ENCODE measurements at regions not wholly inside any gene's neighbourhood (a gene's known extent, or its start where the extent isn't known, plus 50 kb on each side); places are given as distances from the start of the nearest gene placed in this dataset.

DNA sequence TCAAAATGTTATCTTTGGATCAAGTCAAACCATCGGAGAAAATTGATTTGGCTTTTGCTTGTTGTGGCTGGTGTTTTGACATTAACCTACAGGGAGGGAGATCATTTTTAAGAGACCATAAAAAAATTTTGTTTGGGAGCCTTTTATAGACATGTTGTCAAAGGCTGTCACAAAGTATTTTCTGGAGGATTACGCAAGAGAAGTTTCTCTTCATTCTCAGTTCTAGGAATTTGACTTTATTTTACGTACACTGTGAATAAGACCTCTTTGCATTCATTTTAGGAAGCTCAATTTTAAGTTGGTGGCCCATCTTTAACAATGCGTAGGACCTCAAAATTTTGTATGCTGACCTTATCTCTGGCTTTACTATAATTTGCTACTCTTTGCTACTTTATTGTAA lies 50.2 kb upstream of the SLC44A1 start:
- Histone ChIP-seq H3K4me3 (ENCODE audit: low read depth in 2 of 2, low read length in 2 of 2) (no peak overlapping the region), H3K4me1 (ENCODE audit: control insufficient read depth, insufficient read depth, low read length) (no peaks in the 10 kb centered on the region), H3K27ac (ENCODE audit: low read length) (no peak overlapping the region), H3K36me3 (ENCODE audit: control insufficient read depth, insufficient read depth, low read length) (no peaks in the 10 kb centered on the region), H3K9me3 (ENCODE audit: control insufficient read depth, insufficient read depth, low read depth, low read length) (no peaks in the 10 kb centered on the region), H3K27me3 (ENCODE audit: control insufficient read depth, insufficient read depth, low read length) (no peaks in the 10 kb centered on the region)
- POLR2A ChIA-PET: no interaction called here
- intact Hi-C loops (cut with micrococcal nuclease; ENCODE audit: unreplicated experiment) (no loop called here), in situ Hi-C loops (cut with HindIII; ENCODE audit: low pct_unique_long_range_greater_than_20kb, low sequenced_read_pairs) (no loop called here)
- ATAC-seq (no peak), DNase-seq (ENCODE audit: low read depth, low spot score) (no peak)
- CTCF ChIA-PET: no interaction called here
- no TSS peak for BruUV-seq (replicated peaks)
- TF ChIP-seq REST (IDR thresholded peaks at IDR 0.05; ENCODE audit: insufficient read depth in 1 of 2, low read depth in 2 of 2, low read length in 1 of 2) (no peak), SIN3A (IDR thresholded peaks at IDR 0.05; ENCODE audit: borderline replicate concordance, insufficient read depth, low read depth, low read length) (no peak), TCF7L2 (IDR thresholded peaks at IDR 0.05; ENCODE audit: low read depth, low read length) (no peak), POLR2AphosphoS5 (IDR thresholded peaks at IDR 0.05; ENCODE audit: low read depth, low read length) (no peak)
- TF ChIP-seq, protein P1, sequence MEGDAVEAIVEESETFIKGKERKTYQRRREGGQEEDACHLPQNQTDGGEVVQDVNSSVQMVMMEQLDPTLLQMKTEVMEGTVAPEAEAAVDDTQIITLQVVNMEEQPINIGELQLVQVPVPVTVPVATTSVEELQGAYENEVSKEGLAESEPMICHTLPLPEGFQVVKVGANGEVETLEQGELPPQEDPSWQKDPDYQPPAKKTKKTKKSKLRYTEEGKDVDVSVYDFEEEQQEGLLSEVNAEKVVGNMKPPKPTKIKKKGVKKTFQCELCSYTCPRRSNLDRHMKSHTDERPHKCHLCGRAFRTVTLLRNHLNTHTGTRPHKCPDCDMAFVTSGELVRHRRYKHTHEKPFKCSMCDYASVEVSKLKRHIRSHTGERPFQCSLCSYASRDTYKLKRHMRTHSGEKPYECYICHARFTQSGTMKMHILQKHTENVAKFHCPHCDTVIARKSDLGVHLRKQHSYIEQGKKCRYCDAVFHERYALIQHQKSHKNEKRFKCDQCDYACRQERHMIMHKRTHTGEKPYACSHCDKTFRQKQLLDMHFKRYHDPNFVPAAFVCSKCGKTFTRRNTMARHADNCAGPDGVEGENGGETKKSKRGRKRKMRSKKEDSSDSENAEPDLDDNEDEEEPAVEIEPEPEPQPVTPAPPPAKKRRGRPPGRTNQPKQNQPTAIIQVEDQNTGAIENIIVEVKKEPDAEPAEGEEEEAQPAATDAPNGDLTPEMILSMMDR (IDR thresholded peaks at IDR 0.05): no peak
